GM12878 (cell line): ENCODE measurements at regions not wholly inside any gene's neighbourhood (a gene's known extent, or its start where the extent isn't known, plus 50 kb on each side); places are given as distances from the start of the nearest gene placed in this dataset.

ENCODE experiments used
- ATAC-seq: fragments of 200-7000 bp; cut with Tn5 transposase; 3 replicates; pipeline ENCODE4 v1.9.1; 2020; ENCODE audit warnings: mild to moderate bottlenecking, moderate library complexity
- BruUV-seq: library from RNA; stranded (reverse); fragments of 400-500 nt; replicated peaks from 2 replicates; lab custom pipeline; 2021; lab: Mats Ljungman, UMichigan
- CTCF ChIA-PET: fragments of 300-600 bp; sonication (Branson Sonifier 250); formaldehyde crosslinking; extraction: SDS; loops from one replicate; lab custom pipeline; 2021; ENCODE audit warnings: inconsistent platforms; lab: Yijun Ruan, JAX
- POLR2A ChIA-PET: fragments of 350-600 bp; formaldehyde crosslinking; extraction: SDS; loops from one replicate; lab custom pipeline; 2021; ENCODE audit warnings: inconsistent platforms; lab: Charles Lee
- RAD21 ChIA-PET: fragments of 300-600 bp; sonication (Branson Sonifier 250); formaldehyde crosslinking; loops from one replicate; lab custom pipeline; 2023; ENCODE audit warnings: antibody characterized with exemption; ENCODE audit not compliant: unreplicated experiment; lab: Charles Lee
- SMC1A ChIA-PET: fragments of 300-600 bp; sonication (Branson Sonifier 250); formaldehyde crosslinking; loops from one replicate; lab custom pipeline; 2023; ENCODE audit not compliant: unreplicated experiment, uncharacterized antibody; lab: Charles Lee
- DNase-seq: peaks from one replicate; pipeline ENCODE4 v3.0.0-alpha.2; 2011; ENCODE audit warnings: low read depth, low spot score
- FAIRE-seq: peaks from 3 replicates; lab custom pipeline; 2011; peaks lifted over from hg19 to GRCh38; lab: Jason Lieb, UNC
- H2AFZ ChIP-seq: 2 replicates; pipeline ENCODE4 v1.6.0; 2011; ENCODE audit warnings: low read depth, low read length, control low read depth; ENCODE audit not compliant: control insufficient read depth
- H3K27ac ChIP-seq: 2 replicates; pipeline ENCODE4 v1.5.1; 2011; ENCODE audit warnings: control low read depth; ENCODE audit not compliant: control insufficient read depth, insufficient read depth
- H3K27me3 ChIP-seq, 2 experiments: replicated peaks in 1 of 2; 2 replicates each; pipeline versions ENCODE4 v1.6.0 to v1.6.1; 2011; ENCODE audit warnings: low read length in 1 of 2; ENCODE audit not compliant: control insufficient read depth in 2 of 2, insufficient read depth in 2 of 2
- H3K36me3 ChIP-seq, 2 experiments: 2 replicates each; pipeline ENCODE4 v1.5.1; 2011; ENCODE audit warnings: low read length in 1 of 2; ENCODE audit not compliant: control insufficient read depth in 2 of 2, insufficient read depth in 2 of 2
- H3K4me1 ChIP-seq: 2 replicates; pipeline ENCODE4 v1.6.1; 2011; ENCODE audit warnings: mild to moderate bottlenecking, low read length, moderate library complexity, mixed read lengths; ENCODE audit not compliant: control insufficient read depth, insufficient read depth
- H3K4me2 ChIP-seq: 2 replicates; pipeline ENCODE4 v1.6.0; 2011; ENCODE audit warnings: control low read depth; ENCODE audit not compliant: control insufficient read depth, insufficient read depth
- H3K4me3 ChIP-seq: fragments of 200-600 bp; sonication (generic); 2 replicates; pipeline ENCODE4 v1.5.1; 2016
- H3K79me2 ChIP-seq: 2 replicates; pipeline ENCODE4 v1.6.0; 2011; ENCODE audit warnings: low read length; ENCODE audit not compliant: control insufficient read depth, insufficient read depth
- H3K9ac ChIP-seq: 2 replicates; pipeline ENCODE4 v1.8.0; 2011; ENCODE audit warnings: low read length, control low read depth, mixed read lengths; ENCODE audit not compliant: control insufficient read depth, insufficient read depth
- H3K9me3 ChIP-seq: replicated peaks from 3 replicates; pipeline ENCODE4 v1.5.1; 2011; ENCODE audit warnings: mild to moderate bottlenecking, low read length; ENCODE audit not compliant: control insufficient read depth, insufficient read depth
- H4K20me1 ChIP-seq: 2 replicates; pipeline ENCODE4 v1.6.0; 2011; ENCODE audit not compliant: control insufficient read depth, insufficient read depth
- IKZF1 ChIP-seq: fragments of 450-650 bp; conservative IDR thresholded peaks from 2 replicates; pipeline ENCODE4 v1.6.1; 2017; ENCODE audit warnings: antibody characterized with exemption, mild to moderate bottlenecking
- WGBS: methylation state at CpG from one replicate; pipeline ENCODE4 v1.1.6; 2016; ENCODE audit warnings: low lambda C conversion rate; ENCODE audit not compliant: insufficient replicate concordance, insufficient coverage; ENCODE audit errors: missing lambda C conversion rate; 5-methylcytosine and 5-hydroxymethylcytosine counted together
- in situ Hi-C: fragments of 300-500 bp; cut with MboI; formaldehyde crosslinking; loops from 9 replicates; pipeline ENCODE4 v1.14.3; 2018; ENCODE audit warnings: mixed read lengths
- intact Hi-C: fragments of 100-400 bp; cut with micrococcal nuclease; formaldehyde crosslinking; loops from one replicate; pipeline ENCODE4 v1.14.2; 2022; ENCODE audit not compliant: unreplicated experiment
- TF ChIP-seq, protein P1 (sequence below): fragments of 150-350 bp; IDR thresholded peaks from 2 replicates; pipeline ENCODE4 v1.6.1; 2014; ENCODE audit warnings: mild to moderate bottlenecking, low read depth, low read length
- TF ChIP-seq, protein P2 (sequence below): fragments of 450-650 bp; IDR thresholded peaks from 2 replicates; pipeline ENCODE4 v1.6.1; 2017; ENCODE audit warnings: mild to moderate bottlenecking, moderate library complexity
- TF ChIP-seq, protein P3 (sequence below): IDR thresholded peaks from 2 replicates; pipeline ENCODE4 v1.6.1; 2011; ENCODE audit warnings: low read depth, low read length, improper control_type of control experiment, borderline replicate concordance

DNA sequence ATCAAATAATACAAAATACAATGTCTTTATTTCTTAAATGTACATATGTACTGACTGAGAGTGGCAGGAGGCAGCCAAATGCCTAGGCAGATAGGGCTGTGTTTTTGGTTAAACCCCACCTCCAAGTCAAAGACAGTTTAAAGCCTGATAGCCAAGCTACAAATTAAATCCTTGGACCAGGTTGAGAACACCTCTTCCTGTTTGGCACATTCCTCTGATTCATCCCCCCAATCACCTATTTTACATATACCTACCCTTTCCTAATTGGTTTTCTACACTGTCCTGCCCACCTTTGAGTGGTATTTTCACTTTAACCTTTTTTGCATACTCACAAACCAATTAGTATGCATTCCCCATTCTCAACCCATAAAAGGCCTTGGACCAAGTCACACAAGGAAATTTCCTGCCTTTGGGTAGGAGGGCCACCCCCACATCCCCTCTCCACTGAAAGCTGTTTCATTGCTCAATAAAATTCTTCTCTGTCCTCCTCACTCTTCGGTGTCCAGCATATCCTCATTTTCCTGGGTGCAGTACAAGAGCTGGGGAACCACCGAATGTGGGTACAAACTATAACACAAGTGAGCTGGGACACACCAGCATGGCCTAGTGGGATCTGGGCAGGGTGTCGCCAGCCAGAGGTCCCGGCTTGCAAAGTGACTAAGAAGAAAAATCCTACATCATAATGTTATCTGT lies 149.1 kb downstream of the UBE2E3 start (continued):
- TF ChIP-seq, protein P1, sequence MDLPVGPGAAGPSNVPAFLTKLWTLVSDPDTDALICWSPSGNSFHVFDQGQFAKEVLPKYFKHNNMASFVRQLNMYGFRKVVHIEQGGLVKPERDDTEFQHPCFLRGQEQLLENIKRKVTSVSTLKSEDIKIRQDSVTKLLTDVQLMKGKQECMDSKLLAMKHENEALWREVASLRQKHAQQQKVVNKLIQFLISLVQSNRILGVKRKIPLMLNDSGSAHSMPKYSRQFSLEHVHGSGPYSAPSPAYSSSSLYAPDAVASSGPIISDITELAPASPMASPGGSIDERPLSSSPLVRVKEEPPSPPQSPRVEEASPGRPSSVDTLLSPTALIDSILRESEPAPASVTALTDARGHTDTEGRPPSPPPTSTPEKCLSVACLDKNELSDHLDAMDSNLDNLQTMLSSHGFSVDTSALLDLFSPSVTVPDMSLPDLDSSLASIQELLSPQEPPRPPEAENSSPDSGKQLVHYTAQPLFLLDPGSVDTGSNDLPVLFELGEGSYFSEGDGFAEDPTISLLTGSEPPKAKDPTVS = no peak
- TF ChIP-seq, protein P2, sequence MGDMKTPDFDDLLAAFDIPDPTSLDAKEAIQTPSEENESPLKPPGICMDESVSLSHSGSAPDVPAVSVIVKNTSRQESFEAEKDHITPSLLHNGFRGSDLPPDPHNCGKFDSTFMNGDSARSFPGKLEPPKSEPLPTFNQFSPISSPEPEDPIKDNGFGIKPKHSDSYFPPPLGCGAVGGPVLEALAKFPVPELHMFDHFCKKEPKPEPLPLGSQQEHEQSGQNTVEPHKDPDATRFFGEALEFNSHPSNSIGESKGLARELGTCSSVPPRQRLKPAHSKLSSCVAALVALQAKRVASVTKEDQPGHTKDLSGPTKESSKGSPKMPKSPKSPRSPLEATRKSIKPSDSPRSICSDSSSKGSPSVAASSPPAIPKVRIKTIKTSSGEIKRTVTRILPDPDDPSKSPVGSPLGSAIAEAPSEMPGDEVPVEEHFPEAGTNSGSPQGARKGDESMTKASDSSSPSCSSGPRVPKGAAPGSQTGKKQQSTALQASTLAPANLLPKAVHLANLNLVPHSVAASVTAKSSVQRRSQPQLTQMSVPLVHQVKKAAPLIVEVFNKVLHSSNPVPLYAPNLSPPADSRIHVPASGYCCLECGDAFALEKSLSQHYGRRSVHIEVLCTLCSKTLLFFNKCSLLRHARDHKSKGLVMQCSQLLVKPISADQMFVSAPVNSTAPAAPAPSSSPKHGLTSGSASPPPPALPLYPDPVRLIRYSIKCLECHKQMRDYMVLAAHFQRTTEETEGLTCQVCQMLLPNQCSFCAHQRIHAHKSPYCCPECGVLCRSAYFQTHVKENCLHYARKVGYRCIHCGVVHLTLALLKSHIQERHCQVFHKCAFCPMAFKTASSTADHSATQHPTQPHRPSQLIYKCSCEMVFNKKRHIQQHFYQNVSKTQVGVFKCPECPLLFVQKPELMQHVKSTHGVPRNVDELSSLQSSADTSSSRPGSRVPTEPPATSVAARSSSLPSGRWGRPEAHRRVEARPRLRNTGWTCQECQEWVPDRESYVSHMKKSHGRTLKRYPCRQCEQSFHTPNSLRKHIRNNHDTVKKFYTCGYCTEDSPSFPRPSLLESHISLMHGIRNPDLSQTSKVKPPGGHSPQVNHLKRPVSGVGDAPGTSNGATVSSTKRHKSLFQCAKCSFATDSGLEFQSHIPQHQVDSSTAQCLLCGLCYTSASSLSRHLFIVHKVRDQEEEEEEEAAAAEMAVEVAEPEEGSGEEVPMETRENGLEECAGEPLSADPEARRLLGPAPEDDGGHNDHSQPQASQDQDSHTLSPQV = no peak

DNA sequence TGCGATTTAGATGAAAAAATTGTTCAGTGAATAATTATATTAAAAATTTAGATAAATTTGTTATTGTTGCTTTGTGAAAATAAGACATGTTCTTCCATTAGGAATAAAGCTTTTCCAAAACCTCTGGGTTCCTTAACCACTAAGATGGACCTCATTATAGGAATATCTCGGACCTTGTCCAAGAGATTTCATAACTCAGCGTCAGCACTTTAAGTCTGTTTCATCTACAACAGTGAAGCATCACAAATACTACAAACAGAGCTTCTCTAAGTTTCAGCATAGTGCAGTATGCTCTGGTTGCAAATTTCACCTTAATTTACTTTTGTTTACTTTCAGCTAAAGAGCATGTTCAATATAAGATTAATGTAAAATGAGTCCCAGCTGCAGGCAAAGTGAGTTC lies 150.3 kb downstream of the UBE2E3 start:
- Histone ChIP-seq H3K9me3 (no peaks in the 10 kb centered on the region; the same call in 1 of the 3 replicates), H3K27ac (no peak overlapping the region; the same call in 1 of the 2 replicates), H3K79me2 (no peaks in the 10 kb centered on the region), H3K9ac (no peak overlapping the region), H3K4me3 (no peak overlapping the region), H3K4me1 (peaks cover 4% of the 10 kb centered on the region), H2AFZ (no peak overlapping the region), H3K36me3 (no peaks in the 10 kb centered on the region), H4K20me1 (no peaks in the 10 kb centered on the region), H3K4me2 (no peak overlapping the region), H3K27me3 (no peaks in the 10 kb centered on the region)
- ChIA-PET CTCF (interaction anchor here (0.7 to 5.2 kb wide), 3 partner anchors 11 to 26 kb away, joined by 3 to 16 read pairs (median 5); no protein-coding TSS in a partner anchor), POLR2A (interaction anchor here (1.2 to 1.4 kb wide), 2 partner anchors 10 to 11 kb away, joined by 4 read pairs; no protein-coding TSS in a partner anchor), RAD21 (interaction anchor here (1.2 to 2.5 kb wide), 3 partner anchors 11 to 25 kb away, joined by 3 to 7 read pairs (median 7); no protein-coding TSS in a partner anchor), SMC1A (interaction anchor here (0.7 to 1.9 kb wide), 11 partner anchors 9 to 173 kb away, joined by 3 to 11 read pairs (median 4); no protein-coding TSS in a partner anchor)
- DNase-seq (no peak), ATAC-seq (no peak), FAIRE-seq (no peak)
- no TSS peak for BruUV-seq
- in situ Hi-C loops = no loop called here
- 94% methylated on average over 3 of the region's 3 CpGs for WGBS
- intact Hi-C loops = no loop called here
- TF ChIP-seq, protein P3, sequence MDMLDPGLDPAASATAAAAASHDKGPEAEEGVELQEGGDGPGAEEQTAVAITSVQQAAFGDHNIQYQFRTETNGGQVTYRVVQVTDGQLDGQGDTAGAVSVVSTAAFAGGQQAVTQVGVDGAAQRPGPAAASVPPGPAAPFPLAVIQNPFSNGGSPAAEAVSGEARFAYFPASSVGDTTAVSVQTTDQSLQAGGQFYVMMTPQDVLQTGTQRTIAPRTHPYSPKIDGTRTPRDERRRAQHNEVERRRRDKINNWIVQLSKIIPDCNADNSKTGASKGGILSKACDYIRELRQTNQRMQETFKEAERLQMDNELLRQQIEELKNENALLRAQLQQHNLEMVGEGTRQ = no peak
- TF ChIP-seq IKZF1 = no peak
- TF ChIP-seq, all 136 proteins: peak for 0
